HG03139 (cell line): ENCODE measurements at regions not wholly inside any gene's neighbourhood (a gene's known extent, or its start where the extent isn't known, plus 50 kb on each side); places are given as distances from the start of the nearest gene placed in this dataset.
"Not testable (repeated sequence)": the region's sequence is repeated elsewhere in the genome, so short reads cannot be mapped to it uniquely, and the experiment has no call there.

ENCODE experiments used
- ATAC-seq: cut with Tn5 transposase; IDR thresholded peaks from one replicate; pipeline ENCODE4 v1.9.1; 2021; ENCODE audit not compliant: unreplicated experiment

DNA sequence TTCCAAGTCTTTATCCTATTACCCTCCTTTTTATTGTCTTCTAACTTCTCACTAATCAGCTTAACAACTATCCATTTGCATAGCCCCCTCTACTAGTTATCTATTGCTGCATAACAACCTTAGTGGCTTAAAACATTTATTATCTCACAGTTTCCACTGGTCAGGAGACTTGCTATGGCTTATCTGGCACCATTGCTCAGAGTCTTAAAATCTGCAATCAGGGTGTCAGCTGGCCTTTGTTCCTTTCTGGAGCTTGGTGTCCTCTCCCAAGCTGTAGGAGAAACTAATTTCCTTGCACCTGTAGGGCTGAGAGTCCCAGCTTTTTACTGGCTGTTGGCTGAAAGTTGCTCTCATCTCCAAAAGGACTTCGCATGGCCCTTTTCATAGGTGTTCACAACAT is 137.0 kb upstream of the SMIM31 start:
- ATAC-seq, result no peak

DNA sequence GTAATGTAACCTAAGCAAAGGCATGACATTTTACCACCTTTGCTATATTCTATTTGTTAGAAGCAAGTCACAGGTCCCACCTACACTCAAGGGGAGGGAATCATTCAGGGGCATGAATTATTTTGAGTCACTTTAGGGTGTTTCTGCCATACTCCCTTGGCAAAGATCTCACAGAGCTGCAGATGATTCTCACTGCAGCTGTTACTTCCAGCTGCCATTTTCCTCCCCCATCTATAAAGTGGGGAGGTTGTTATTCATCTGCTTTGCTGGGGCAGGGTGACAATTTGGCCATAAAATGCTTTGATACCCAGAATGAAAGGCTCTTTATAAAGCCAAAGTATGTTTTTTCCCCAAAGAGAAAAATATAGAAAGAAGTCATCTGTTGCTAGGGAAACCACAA is 136.5 kb upstream of the SMIM31 start:
- ATAC-seq, result no peak

DNA sequence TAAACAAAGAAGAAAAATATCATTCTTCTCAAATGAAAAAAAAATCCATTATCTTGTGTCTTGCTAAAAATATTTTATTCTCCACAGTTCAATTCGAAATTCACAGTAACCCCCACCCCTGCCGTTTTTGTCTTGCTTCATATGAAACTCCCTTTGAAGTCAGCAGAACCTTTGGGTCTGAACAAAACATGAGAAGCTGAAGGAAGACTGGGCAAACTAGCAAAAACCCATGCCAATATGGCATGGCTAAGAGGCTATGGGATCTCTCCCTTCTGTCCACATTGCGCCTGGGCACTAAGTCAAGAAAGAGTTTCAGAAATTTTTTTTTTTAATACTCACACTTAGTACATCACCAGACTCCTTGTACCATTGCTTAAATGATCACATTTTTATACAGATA is 136.0 kb upstream of the SMIM31 start:
- ATAC-seq, result no peak

DNA sequence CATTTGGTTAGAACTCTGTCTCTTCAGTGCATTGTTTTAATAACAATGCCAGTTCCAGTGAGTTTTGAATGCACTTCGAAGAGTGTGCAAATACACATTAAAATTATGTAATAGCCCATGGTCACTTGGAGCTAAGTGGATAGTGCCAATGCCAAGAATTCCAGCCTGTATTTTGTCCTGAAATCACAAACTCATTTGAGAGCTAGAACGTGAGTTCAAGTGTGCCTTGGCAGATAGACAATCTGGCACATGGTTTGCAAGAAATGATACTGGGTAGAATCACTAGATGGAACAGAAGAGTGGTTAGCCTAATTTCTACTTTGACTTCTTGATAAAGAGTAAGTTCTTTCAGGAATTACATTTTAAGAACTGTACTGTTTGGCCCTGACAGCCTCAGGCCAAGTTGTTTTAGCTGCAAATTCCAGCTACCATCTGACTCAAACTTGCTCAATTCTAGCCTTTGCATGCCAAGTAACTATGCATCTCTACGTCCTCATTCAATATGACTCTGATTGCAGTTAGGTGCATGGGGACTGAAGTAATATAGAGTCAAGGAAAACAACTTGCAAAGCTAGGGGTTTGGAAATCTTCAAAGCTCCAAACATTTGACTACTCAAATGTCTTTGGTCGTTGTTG is 131.9 kb upstream of the SMIM31 start:
- no peak for ATAC-seq

DNA sequence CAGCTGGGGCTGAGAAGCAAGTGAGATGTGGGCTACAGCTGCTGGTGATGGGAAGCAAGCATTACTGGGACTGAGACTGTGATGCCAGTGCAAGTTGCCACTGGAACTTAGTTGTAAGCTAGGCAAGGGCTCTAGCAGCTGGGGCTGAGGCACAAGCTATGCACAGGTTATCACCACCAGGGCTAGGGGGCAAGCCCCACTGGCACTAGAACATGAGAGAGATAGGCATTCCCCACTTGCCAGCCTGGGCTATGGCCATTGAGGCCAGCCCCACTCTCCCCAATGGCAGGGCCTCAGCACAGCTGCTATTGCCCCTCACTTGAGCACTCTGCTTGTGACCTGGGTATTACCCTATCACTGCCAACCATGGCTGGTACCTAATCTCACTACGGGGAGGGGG is 130.8 kb upstream of the SMIM31 start:
- no peak for ATAC-seq

DNA sequence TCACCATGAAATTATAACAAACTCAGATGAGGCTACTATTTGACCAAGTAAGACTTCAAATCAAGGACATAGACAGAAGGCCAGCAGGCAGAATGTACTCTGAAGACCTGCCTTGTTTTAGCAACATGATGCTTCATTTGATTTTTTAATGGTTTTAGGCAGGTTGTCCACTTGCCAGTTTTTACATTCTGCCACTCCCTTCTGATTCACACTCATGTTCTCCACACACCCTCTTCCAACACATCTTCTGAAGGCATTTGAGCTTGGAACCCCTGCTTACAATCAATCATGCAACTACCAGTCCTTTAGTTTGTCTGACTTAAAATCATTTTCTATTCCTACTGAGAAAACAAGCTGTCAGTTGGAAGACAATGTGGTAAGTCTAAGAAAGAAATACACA is 114.9 kb upstream of the SMIM31 start:
- ATAC-seq, result no peak

DNA sequence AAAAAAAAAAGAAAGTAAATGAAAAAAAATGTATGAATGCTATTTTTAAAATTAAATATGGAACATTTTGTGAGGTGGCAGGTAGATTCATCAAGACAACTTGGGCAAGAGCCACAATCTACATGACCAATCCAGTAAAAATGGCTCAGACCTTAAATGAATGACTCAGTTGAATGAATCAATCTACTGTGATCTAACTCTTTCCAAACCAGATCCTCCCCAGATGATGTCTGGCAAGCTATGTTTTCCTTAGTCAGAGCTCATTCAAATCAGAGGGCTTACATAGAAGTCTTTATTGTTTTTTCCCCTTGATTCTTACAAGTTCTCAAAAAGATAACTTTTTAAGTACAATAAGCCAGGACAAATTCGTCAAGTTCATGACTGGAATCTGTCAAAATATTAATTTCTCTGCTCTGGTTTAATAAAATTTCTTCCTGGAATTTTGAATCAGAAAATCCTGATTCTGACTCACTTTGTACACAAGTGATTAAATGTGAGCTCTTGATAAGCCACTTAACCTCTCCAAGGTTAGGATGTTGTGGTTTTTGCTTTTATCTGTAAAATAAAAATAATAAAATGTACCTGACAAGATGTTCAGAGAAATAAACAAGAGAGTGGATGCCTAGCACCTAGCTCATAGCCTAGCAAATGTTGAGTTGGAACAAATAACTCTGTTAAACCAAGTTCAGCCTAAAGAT is 105.6 kb upstream of the SMIM31 start:
- ATAC-seq, result no peak

DNA sequence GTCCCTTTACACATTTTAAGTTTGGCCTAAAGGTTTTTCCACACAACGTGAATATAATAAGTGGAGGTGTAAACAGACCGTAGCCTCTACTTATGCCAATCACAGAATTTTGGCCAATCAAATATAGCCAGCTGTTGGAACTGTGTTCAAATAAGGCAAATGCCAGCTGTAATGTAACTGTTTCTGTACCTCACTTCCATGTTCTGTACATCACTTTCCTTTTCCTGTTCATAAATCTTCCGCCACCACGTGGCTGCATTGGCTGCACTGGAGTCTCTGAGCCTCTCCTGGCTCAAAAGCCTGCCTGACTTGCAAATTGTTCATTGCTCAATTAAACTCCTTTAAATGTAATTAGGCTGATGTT is 105.1 kb upstream of the SMIM31 start:
- no peak for ATAC-seq

DNA sequence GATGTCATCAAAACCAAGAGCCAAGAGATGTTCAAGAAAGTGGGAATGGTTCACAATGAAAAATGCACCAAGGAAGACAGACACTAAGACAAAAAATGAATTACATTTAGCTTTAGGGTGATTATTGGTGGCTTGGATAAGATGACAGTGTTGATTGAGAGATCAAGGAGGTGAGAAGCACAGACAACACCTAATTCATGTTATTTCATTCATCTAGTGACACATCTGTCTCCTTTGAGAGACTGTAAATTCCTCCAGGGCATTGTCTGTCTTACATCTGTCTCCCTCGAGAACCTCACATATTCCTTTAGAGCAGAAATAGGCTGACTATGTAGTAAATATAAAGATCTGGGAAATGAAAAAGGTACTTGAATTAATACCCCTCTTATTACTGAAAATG is 94.2 kb upstream of the SMIM31 start:
- ATAC-seq, result no peak

DNA sequence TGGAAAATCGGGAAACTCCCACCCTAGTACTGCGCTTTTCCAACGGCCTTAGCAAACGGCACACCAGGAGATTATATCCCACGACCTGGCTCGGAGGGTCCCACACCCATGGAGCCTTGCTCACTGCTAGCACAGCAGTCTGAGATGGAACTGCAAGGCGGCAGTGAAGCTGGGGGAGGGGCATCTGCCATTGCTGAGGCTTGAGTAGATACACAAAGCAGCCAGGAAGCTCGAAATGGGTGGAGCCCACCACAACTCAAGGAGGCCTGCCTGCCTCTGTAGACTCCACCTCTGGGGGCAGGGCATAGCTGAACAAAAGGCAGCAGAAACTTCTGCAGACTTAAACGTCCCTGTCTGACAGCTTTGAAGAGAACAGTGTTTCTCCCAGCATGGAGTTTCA is 77.8 kb upstream of the SMIM31 start:
- not testable (repeated sequence) for ATAC-seq

DNA sequence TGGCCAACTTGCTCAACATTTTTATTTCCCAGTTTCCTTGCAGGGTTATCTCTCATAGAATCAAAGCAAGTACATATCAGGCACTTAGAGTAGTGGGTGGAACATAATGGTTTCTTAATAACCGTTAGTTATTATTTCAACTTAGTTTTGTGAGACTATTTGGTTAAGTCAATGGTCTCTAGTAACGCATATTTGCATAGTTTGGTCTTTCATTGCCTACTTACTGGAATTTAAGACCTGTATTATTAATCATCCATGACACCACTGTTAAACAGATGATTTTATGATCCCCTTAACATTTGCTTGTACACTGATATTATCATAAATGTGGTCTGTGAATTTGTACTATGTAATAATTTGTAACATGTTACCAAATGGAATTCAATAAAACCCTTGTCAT is 70.9 kb upstream of the SMIM31 start:
- ATAC-seq, result no peak

DNA sequence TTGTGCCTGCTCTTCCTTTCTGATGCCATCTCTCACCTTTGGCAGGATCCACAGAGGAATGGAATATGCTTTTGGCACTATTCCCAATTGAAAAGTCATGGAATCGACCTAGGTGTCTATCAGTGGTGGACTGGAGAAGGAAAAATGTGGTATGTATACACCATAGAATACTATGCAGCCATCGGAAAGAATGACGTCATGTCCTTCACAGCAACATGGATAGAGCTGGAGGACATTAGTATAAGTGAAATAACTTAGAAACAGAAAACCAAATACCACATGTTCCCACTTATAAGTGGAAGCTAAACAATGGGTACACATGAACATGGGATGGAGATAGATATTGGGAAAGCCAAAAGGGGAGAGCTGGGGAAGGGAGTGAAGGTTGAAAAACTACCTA is 58.3 kb upstream of the SMIM31 start:
- ATAC-seq, result no peak

DNA sequence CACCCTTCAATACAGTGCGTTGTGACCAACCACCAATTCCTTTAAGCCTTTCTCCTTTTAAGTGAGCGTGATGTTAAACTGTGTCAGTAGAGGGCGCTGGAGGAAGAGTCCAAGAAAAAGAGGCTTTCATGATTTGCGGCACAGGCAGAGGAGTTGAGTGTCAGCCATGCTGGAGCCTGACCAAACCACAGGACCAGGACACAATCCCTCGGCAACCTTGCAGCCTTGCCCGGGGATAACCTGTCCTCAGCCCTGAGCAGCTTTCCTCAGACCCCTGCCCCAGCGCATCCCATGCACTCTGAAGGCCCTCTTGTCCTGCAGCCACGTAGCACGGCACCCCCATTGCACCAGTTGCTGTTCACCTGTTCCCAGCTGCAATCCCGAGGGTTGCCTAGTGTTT is 53.5 kb upstream of the SMIM31 start:
- ATAC-seq, result no peak

DNA sequence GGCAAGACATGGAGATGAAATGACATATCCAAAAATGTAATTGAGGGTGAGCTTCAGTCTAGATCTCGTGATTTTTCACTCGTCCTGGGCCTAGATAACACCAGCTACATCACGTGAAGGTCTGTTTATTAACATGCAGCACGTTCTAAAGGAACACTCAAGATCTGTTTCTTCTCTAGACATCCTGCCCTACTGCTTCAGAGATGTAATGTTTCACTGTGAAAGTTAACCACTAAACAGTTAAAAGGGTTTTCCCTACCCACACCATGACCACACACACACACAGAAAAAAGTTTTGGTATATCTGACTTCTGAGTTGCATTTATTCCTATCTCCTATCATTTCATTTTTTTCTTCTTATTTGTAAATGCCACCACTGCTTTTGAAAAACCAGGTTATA is 52.3 kb upstream of the SMIM31 start:
- peak; percentile 79 for ATAC-seq
